ENCODE measurements at regions not wholly inside any gene's neighbourhood (a gene's known extent, or its start where the extent isn't known, plus 50 kb on each side); places are given as distances from the start of the nearest gene placed in this dataset.

DNA sequence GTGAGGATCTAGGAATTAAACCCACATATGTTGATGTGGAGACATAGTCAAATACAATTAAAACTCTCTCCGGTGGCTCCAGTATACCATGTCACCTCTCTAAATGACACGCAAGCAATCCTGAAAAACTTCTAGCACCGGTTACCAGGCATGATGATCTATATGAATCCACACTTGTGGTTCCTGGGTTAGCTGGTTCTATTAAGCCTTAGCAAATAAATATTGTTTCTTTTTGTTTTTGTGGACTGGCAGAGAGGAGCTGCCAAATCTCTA, 104.8 kb downstream of the SEC61B start:
- no peak overlapping the region for H3K27ac ChIP-seq
- H3K9me3 ChIP-seq, result no peaks in the 10 kb centered on the region
- TF ChIP-seq POLR2AphosphoS5 (IDR thresholded peaks at IDR 0.05) (no peak), POLR2A (IDR thresholded peaks at IDR 0.05) (no peak), EP300 (IDR thresholded peaks at IDR 0.05) (no peak)
- TF ChIP-seq, protein P1, sequence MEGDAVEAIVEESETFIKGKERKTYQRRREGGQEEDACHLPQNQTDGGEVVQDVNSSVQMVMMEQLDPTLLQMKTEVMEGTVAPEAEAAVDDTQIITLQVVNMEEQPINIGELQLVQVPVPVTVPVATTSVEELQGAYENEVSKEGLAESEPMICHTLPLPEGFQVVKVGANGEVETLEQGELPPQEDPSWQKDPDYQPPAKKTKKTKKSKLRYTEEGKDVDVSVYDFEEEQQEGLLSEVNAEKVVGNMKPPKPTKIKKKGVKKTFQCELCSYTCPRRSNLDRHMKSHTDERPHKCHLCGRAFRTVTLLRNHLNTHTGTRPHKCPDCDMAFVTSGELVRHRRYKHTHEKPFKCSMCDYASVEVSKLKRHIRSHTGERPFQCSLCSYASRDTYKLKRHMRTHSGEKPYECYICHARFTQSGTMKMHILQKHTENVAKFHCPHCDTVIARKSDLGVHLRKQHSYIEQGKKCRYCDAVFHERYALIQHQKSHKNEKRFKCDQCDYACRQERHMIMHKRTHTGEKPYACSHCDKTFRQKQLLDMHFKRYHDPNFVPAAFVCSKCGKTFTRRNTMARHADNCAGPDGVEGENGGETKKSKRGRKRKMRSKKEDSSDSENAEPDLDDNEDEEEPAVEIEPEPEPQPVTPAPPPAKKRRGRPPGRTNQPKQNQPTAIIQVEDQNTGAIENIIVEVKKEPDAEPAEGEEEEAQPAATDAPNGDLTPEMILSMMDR (IDR thresholded peaks at IDR 0.05), result no peak
- WGBS, 5 donors, result 82 to 91% (median 88%) methylated on average over 3 of the region's 3 CpGs
- no peak overlapping the region for H3K4me3 ChIP-seq
- H3K36me3 ChIP-seq, result no peaks in the 10 kb centered on the region
- intact Hi-C loops (cut with DNase I; ENCODE audit: low total_unique reads), result no loop called here
- no peak for DNase-seq
- H3K4me1 ChIP-seq, result no peaks in the 10 kb centered on the region
- H3K27me3 ChIP-seq, result no peaks in the 10 kb centered on the region

DNA sequence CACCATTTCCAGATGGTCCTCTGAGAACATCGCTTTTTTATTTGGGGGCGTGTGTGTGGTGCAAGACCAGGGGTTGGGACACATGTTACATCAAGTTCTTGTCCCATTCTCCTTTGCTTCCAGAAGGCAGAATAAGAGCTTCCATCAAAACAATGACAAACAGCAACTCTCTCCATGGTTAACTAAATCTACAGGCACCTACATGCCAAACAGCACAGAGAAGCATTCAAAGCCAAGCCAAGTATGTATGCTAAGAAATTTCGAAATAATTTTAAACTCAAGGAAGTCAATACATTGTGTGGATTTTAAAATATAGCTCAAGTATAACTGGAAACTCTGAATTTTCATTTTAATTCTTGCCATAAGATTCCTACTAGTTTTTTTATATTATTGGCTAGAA, 105.6 kb downstream of the SEC61B start:
- H3K36me3 ChIP-seq, result no peaks in the 10 kb centered on the region
- DNase-seq, result no peak
- H3K27ac ChIP-seq, result no peak overlapping the region
- no peak overlapping the region for H3K4me3 ChIP-seq
- H3K9me3 ChIP-seq, result no peaks in the 10 kb centered on the region
- H3K4me1 ChIP-seq, result no peaks in the 10 kb centered on the region
- 77 to 93% (median 81%) methylated on average over 3 of the region's 3 CpGs for WGBS, 5 donors
- intact Hi-C loops (cut with DNase I; ENCODE audit: low total_unique reads), result no loop called here
- no peaks in the 10 kb centered on the region for H3K27me3 ChIP-seq
- TF ChIP-seq, protein P1 (IDR thresholded peaks at IDR 0.05), result no peak
- TF ChIP-seq POLR2A (IDR thresholded peaks at IDR 0.05), result no peak
- TF ChIP-seq EP300 (IDR thresholded peaks at IDR 0.05), result no peak
- TF ChIP-seq POLR2AphosphoS5 (IDR thresholded peaks at IDR 0.05), result no peak

DNA sequence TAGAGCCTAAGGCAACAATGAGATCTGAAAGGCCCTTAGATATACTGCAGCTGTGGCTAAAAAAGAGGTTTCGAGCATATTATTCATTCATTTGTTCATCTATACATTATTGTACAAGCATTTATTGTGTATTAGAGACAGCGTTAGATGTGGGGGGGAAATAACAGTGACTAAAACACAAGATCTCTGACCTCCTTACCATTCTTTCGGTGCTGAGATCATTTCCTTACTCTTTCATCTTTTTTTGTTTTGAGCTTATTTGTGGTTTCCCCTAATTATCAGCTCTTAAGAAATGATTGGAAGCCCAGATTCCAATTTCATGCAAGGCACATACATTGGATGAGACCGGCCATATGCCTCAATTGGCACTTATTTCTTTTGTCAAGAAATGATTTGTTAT, 113.2 kb downstream of the SEC61B start:
- intact Hi-C loops (cut with DNase I; ENCODE audit: low total_unique reads), result no loop called here
- no peak for TF ChIP-seq POLR2AphosphoS5 (IDR thresholded peaks at IDR 0.05)
- TF ChIP-seq POLR2A (IDR thresholded peaks at IDR 0.05), result no peak
- no peak for TF ChIP-seq EP300 (IDR thresholded peaks at IDR 0.05)
- TF ChIP-seq, protein P1 (IDR thresholded peaks at IDR 0.05), result no peak
- Histone ChIP-seq H3K27me3 (no peaks in the 10 kb centered on the region), H3K4me1 (no peaks in the 10 kb centered on the region), H3K9me3 (no peaks in the 10 kb centered on the region), H3K27ac (no peak overlapping the region), H3K4me3 (no peak overlapping the region), H3K36me3 (no peaks in the 10 kb centered on the region)
- DNase-seq, result no peak
- WGBS, 5 donors, result 73 to 80% (median 79%) methylated on average over 4 of the region's 4 CpGs

DNA sequence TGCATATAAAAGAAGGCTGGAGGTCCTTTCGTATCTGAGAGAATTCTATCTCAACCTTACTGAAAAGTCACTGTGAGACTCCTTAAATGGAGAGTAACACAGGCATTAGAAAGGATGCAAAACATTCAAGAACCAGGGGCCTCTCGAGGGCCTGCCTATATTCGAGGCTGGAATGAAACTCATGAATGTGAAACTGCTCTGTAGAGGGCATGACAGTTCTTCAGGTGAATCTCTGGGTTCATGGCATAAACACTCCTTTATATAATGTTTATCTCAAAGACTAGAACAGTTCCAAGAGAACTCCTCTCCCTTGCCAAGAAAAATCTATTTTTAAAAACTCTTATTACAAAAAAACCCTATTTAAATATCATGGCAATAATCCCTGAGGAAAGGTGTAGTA, 113.9 kb downstream of the SEC61B start:
- H3K27me3 ChIP-seq, result no peaks in the 10 kb centered on the region
- H3K4me1 ChIP-seq, result no peaks in the 10 kb centered on the region
- intact Hi-C loops (cut with DNase I; ENCODE audit: low total_unique reads), result no loop called here
- H3K36me3 ChIP-seq, result no peaks in the 10 kb centered on the region
- no peak overlapping the region for H3K27ac ChIP-seq
- DNase-seq, result no peak
- no peak overlapping the region for H3K4me3 ChIP-seq
- WGBS, 5 donors, result 51 to 60% (median 55%) methylated on average over 3 of the region's 3 CpGs
- no peak for TF ChIP-seq POLR2A (IDR thresholded peaks at IDR 0.05)
- TF ChIP-seq, protein P1 (IDR thresholded peaks at IDR 0.05), result no peak
- TF ChIP-seq POLR2AphosphoS5 (IDR thresholded peaks at IDR 0.05), result no peak
- no peak for TF ChIP-seq EP300 (IDR thresholded peaks at IDR 0.05)
- no peaks in the 10 kb centered on the region for H3K9me3 ChIP-seq

DNA sequence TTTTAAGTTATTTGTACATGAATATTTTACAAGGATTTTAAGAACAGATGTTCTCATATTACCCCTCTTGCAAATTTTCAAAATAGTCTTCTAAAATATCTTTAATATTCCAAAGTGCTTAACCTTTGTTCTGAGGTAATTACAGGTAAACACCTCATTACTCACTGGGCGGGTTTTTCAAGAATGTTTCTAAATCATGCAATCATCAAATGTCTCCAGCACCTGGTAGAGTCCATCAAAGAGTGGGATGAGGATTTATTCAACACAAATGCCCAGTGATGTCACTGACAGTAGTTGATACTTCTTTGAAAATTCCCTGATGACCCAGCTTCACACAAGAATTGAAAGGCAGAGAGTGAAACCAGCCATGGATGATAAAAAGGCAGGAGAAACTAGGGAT, 114.4 kb downstream of the SEC61B start:
- Histone ChIP-seq H3K27ac (no peak overlapping the region), H3K9me3 (no peaks in the 10 kb centered on the region), H3K4me1 (no peaks in the 10 kb centered on the region), H3K27me3 (no peaks in the 10 kb centered on the region), H3K4me3 (no peak overlapping the region), H3K36me3 (no peaks in the 10 kb centered on the region)
- WGBS, 5 donors, result 75 to 84% (median 81%) methylated on average over 1 of the region's 1 CpG
- TF ChIP-seq, protein P1 (IDR thresholded peaks at IDR 0.05), result no peak
- intact Hi-C loops (cut with DNase I; ENCODE audit: low total_unique reads), result no loop called here
- no peak for DNase-seq
